Subcutaneous abdominal adipose tissue (tissue), 5 donors: ENCODE measurements at regions not wholly inside any gene's neighbourhood (a gene's known extent, or its start where the extent isn't known, plus 50 kb on each side); places are given as distances from the start of the nearest gene placed in this dataset.

Source experiments
- H3K27ac ChIP-seq: one replicate; pipeline ENCODE4 v1.7.0; 2013; ENCODE audit warnings: low read depth, mild to moderate bottlenecking, inconsistent platforms, low read length, moderate library complexity
- H3K27me3 ChIP-seq, 5 donors: one replicate each; pipeline ENCODE4 v1.7.0; 2013; ENCODE audit warnings: low read length in 5 of 5, inconsistent platforms in 1 of 5; ENCODE audit not compliant: control insufficient read depth in 5 of 5, insufficient read depth in 4 of 5
- H3K36me3 ChIP-seq, 5 donors: one replicate each; pipeline ENCODE4 v1.7.0; 2013; ENCODE audit warnings: low read length in 5 of 5; ENCODE audit not compliant: control insufficient read depth in 5 of 5, insufficient read depth in 5 of 5
- H3K4me1 ChIP-seq, 5 donors: one replicate each; pipeline ENCODE4 v1.7.0; 2013; ENCODE audit warnings: low read length in 5 of 5, mild to moderate bottlenecking in 3 of 5, moderate library complexity in 1 of 5; ENCODE audit not compliant: control insufficient read depth in 5 of 5, insufficient read depth in 5 of 5
- H3K4me3 ChIP-seq, 5 donors: one replicate each; pipeline ENCODE4 v1.7.0; 2013; ENCODE audit warnings: low read length in 5 of 5, low read depth in 1 of 5
- H3K9ac ChIP-seq, 5 donors: one replicate each; pipeline ENCODE4 v1.7.0; 2013; ENCODE audit warnings: low read length in 5 of 5, mild to moderate bottlenecking in 4 of 5, moderate library complexity in 3 of 5
- H3K9me3 ChIP-seq, 5 donors: one replicate each; pipeline ENCODE4 v1.7.0; 2013; ENCODE audit warnings: low read length in 5 of 5; ENCODE audit not compliant: control insufficient read depth in 5 of 5
- donor health status: healthy.
- donor health status: healthy.
- donor health status: healthy.
- donor health status: healthy.
- donor health status: healthy.

GRCh38 chr9:36728651-36729520 lies 156.2 kb downstream of the MELK start:
- Histone ChIP-seq H3K36me3 (no peaks in the 10 kb centered on the region), H3K9ac (no peak overlapping the region), H3K9me3 (peaks cover 0 to 4% (median 0%) of the 10 kb centered on the region in 5 donors), H3K27ac (no peak overlapping the region), H3K4me1 (no peaks in the 10 kb centered on the region), H3K4me3 (no peak overlapping the region), H3K27me3 (peaks cover 0 to 2% (median 0%) of the 10 kb centered on the region in 5 donors)

- peaks cover 0 to 4% (median 0%) of the 10 kb centered on the region in 5 donors for H3K9me3 ChIP-seq
- no peaks in the 10 kb centered on the region for H3K4me1 ChIP-seq
- H3K27ac ChIP-seq, result no peak overlapping the region
- no peaks in the 10 kb centered on the region for H3K36me3 ChIP-seq
- peaks cover 0 to 6% (median under 1%) of the 10 kb centered on the region in 5 donors for H3K27me3 ChIP-seq
- H3K9ac ChIP-seq, result no peak overlapping the region
- no peak overlapping the region for H3K4me3 ChIP-seq
Observed at GRCh38 chr9:36729906-36730305, 157.2 kb downstream of the MELK start.

- Histone ChIP-seq H3K27me3 (peaks cover 0 to 6% (median 2%) of the 10 kb centered on the region in 5 donors), H3K4me1 (no peaks in the 10 kb centered on the region), H3K27ac (no peak overlapping the region), H3K9me3 (peaks cover 0 to 4% (median 0%) of the 10 kb centered on the region in 5 donors), H3K36me3 (no peaks in the 10 kb centered on the region), H3K4me3 (no peak overlapping the region), H3K9ac (no peak overlapping the region)
Observed at GRCh38 chr9:36730414-36730813, 157.7 kb downstream of the MELK start.

DNA sequence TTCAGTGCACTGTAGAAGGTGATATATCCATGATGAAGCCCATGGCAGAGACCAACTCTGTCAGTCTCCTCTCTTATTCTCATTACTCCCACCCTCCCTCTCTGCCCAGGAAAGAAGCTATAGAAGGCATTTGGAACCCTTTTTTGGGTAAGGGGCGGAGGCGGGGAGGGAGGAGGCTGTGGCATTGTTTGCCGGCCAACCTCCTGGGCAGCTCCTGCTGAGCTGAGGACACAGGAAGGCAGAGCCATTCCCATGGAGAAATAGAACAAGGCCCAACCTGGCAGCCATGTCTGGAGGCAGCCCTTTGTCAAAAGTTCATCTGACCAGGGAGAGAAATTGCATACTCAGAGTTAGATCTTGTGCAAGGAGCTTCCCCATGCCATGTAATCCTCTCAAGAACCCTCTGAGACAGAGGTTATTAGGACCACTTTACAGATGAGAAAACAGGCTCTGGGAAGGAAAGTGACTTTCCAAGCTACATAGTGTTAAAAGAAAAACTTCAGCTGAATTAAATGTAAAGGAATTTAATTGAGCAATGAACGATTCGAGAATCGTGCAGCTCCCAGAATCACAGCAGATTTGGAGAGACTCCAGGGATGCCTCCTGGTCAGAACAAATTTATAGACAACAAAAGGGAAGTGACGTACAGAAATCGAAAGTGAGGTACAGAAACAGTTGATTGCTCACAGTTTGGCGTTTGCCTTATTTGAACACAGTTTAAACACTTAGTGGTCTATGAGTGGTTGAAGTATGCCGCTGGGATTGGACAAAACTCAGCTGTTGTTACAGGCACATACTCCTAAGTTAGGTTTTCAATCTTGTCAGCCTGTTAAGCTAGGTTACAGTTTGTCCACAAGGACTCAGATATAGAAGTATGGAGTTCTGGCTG lies 158.6 kb downstream of the MELK start:
- Histone ChIP-seq H3K9ac (no peak overlapping the region), H3K27ac (no peak overlapping the region), H3K9me3 (peaks cover 0 to 4% (median 0%) of the 10 kb centered on the region in 5 donors), H3K4me3 (no peak overlapping the region), H3K4me1 (no peaks in the 10 kb centered on the region), H3K36me3 (no peaks in the 10 kb centered on the region), H3K27me3 (peaks cover 0 to 6% (median 5%) of the 10 kb centered on the region in 5 donors)

- Histone ChIP-seq H3K4me3 (no peak overlapping the region), H3K27me3 (peaks cover 11 to 27% (median 16%) of the 10 kb centered on the region in 5 donors), H3K9me3 (peaks cover 0 to 4% (median 0%) of the 10 kb centered on the region in 5 donors), H3K9ac (no peak overlapping the region), H3K27ac (no peak overlapping the region), H3K4me1 (peaks cover 0 to under 1% (median 0%) of the 10 kb centered on the region in 5 donors), H3K36me3 (no peaks in the 10 kb centered on the region)
Observed at GRCh38 chr9:36734737-36735136, 162.0 kb downstream of the MELK start.

DNA sequence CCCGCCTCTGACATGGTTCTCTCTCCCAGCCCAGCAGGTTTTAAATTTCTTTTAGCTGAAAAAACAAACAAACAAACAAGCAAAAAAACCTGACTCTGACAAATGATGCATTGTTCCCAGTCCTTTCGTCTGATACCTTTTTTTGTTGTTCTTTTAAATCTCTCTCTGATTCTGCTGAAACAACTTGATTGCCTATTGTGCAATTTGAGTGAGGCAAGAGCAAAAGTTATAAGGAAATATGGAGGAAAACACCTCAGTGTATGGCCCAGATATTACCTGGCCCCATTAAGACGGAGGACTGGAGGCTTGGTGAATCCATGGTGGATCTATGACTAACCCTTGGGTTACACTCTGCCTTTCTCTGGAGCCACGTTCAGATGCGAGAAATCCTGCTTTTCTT lies 164.0 kb downstream of the MELK start:
- no peaks in the 10 kb centered on the region for H3K9me3 ChIP-seq
- H3K27ac ChIP-seq, result no peak overlapping the region
- no peaks in the 10 kb centered on the region for H3K36me3 ChIP-seq
- H3K4me1 ChIP-seq, result peaks cover 0 to 3% (median 0%) of the 10 kb centered on the region in 5 donors
- peaks cover 21 to 42% (median 25%) of the 10 kb centered on the region in 5 donors for H3K27me3 ChIP-seq
- no peak overlapping the region for H3K9ac ChIP-seq
- no peak overlapping the region for H3K4me3 ChIP-seq

GRCh38 chr9:36738318-36738976 lies 165.8 kb downstream of the MELK start:
- Histone ChIP-seq H3K27ac (no peak overlapping the region), H3K36me3 (no peaks in the 10 kb centered on the region), H3K27me3 (peaks cover 29 to 57% (median 32%) of the 10 kb centered on the region in 5 donors), H3K4me3 (no peak overlapping the region), H3K4me1 (peaks cover 0 to 3% (median 0%) of the 10 kb centered on the region in 5 donors), H3K9me3 (no peaks in the 10 kb centered on the region), H3K9ac (no peak overlapping the region)

GRCh38 chr9:36739373-36740116 lies 166.8 kb downstream of the MELK start:
- no peaks in the 10 kb centered on the region for H3K36me3 ChIP-seq
- no peaks in the 10 kb centered on the region for H3K9me3 ChIP-seq
- peaks cover 0 to 3% (median 0%) of the 10 kb centered on the region in 5 donors for H3K4me1 ChIP-seq
- no peak overlapping the region for H3K4me3 ChIP-seq
- H3K27ac ChIP-seq, result no peak overlapping the region
- H3K9ac ChIP-seq, result no peak overlapping the region
- peaks cover 33 to 57% (median 35%) of the 10 kb centered on the region in 5 donors for H3K27me3 ChIP-seq

GRCh38 chr9:36742264-36742663 lies 169.6 kb downstream of the MELK start:
- no peak overlapping the region for H3K4me3 ChIP-seq
- H3K27ac ChIP-seq, result no peak overlapping the region
- no peaks in the 10 kb centered on the region for H3K36me3 ChIP-seq
- no peak overlapping the region for H3K9ac ChIP-seq
- H3K27me3 ChIP-seq, result peaks cover 29 to 58% (median 35%) of the 10 kb centered on the region in 5 donors
- peaks cover 0 to 3% (median 0%) of the 10 kb centered on the region in 5 donors for H3K4me1 ChIP-seq
- H3K9me3 ChIP-seq, result no peaks in the 10 kb centered on the region
